Right renal pelvis (tissue), 4 donors: ENCODE measurements at regions not wholly inside any gene's neighbourhood (a gene's known extent, or its start where the extent isn't known, plus 50 kb on each side); places are given as distances from the start of the nearest gene placed in this dataset.
A peak's percentile ranks its signal among the peaks of the same experiment; 100 is the strongest.

ENCODE experiments used
- DNase-seq, 4 donors: peaks; one replicate each; pipeline ENCODE4 v3.0.0-alpha.2; 2013; ENCODE audit warnings: low read depth in 4 of 4, low spot score in 3 of 4, missing footprints in 1 of 4

DNA sequence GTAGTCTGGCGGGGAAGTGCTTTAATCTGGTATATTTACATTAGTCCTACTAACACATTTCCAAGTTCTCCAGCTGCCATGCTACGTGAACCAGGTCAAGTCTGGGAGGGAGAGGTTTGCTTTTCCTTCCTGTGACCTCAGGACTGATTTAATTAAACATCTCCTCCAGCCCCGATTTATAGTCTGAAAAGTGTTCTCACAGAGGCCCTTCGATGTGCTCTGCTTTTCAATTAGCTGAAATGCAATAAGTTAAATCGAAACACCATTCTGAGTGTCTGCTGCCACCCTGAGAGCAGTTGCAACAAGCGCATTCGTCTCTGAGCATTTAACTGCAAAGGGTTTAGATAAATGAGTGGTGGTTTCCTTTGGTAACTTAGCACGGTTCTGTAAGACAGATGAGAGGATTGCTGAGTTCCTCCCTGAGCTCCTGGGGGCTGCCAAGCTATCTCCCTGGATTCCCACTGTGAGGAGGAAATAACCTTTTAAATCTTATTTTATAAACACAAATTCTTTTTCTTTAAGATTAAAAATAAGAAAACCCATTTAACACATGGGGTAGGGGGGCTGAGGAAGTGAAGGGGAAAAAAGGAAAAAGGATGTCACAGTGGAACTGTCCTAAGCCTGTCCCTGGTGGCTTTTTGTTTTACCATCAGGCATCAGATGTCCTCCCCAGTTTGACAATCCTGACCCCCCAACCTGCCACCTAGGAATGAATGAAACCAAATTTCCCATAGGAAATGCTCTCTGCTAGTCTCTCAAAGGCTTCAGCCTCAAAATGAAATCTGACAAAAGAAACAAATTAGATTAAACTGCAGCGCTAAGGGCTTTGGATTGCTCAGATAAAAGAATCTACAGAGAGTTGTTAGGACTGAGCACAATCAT, 56.5 kb upstream of the CREB1 start:
- DNase-seq = peak; percentile 47 to 70 (median 62)

DNA sequence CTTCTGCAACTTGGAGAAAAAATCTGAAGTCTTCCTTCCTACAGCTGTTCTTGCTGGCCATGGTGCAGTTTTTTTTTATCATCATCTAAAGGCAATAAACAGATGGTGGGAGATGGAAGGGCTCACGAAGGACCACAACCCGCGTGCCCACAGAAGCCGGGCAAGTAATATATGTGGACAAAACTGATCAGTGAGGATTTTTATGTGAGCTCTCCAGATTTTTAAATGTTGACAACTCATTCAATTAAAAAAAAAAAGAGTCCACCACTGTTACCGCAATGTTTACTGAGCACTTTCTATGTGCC, 55.9 kb upstream of the CREB1 start:
- no peak for DNase-seq

DNA sequence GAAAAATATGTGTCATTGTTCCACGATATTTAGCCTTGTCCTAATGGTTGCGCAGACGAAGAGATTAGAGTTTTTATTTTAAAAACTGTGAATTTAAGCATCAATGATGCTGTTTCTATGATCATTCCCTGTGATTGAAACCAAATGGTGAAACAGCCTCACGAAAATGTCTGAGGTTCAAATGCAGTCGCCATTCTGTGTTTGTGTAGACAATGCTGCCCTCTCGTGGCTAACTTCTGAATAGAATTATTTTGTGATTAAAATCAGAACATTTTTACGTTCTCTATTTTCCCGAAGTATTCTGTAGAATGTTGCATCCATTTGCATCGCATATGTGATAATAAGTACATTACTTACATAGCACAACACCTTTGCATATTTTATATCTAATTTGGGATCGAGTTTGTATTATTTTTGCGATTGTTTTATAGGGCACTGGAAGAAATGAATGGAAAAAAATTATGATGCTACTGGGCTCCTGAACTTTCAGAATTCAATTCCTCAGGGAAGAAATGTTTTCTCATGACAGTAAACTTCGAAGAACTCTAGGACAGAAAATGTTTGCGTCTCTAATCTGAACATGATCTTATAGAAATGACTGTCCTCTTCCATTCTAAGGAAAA, 54.8 kb upstream of the CREB1 start:
- DNase-seq = peak; percentile 34 to 60 (median 48)

DNA sequence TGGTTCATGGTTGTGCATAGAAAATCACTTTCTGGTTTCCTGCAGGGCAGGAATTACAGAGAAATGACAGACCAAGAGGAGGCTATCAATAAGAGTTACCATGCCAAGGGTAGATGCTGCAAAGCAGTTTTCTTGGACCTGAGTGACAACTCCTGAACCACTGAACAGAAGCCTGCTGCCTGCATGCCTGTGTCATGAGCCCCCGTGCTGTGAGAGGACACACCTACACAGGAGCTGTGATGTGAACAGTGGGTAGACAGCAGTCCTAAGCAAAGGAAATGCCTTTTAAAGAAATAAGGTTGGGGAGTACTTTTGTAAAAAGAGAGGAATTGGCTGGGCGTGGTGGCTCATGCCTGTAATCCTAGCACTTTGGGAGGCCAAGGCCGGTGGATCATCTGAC, 54.2 kb upstream of the CREB1 start:
- no peak for DNase-seq

DNA sequence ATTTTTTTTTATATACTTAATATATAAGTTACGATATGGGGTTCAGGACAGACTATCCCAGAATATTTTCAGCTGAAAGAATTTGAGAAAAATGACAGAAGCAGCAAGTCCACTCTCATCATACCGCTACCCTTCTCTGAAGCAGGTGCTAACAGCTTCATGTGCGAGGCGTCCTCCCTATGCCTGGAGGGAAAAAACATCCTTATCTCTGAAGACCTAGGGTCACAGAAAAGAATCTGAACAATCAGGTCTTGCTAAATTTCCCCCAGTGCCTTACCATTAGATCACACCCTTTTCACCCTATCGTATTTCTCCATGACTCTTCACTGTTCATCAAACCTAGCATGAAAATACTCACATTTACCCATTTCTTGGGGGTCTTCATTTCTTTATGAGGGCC, 51.9 kb upstream of the CREB1 start:
- no peak for DNase-seq

DNA sequence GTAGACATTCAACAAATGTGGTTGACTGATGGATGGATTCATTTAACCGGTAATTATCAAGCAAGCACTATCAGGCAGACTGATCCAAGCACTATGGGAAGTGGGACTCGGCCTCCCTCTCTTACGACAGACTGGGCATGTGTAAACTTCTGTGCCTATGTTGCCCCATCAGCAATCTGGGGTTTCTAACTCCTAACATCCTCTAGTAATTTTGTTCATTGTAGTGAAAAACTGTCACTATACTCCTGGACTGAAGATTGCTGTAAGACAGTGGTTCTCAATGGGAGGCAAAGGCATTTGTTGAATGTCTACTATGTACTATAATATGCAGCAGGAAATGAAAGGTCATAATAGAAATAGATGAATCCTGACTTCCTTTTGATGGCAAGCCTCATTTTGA, 51.2 kb upstream of the CREB1 start:
- no peak for DNase-seq

DNA sequence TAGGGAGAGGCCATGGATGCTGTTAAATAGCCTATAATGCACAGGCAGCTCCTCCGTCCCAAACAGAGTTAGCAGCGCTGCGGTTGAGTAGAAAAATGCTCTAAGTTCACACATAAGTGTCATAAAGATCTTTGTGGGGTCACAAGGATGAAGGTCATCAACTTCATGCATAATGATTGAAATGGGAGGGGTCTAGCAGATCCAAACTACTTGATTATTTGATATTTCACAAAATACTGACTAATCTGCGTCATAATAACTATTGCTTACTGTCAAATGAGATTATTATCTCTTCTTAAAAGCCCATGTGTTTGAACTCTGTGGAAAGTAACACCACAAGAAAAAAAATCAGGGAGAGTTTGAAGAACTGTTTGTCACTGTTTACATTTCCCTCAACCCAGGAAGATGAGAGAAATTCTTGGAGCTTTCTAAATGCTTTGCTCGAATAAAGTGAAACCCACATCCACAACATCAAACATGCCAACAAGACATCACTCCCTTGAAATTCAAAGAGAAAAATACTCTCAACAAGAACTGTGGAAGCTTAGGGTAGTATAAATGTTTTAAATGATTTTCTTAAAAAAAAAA, 50.5 kb upstream of the CREB1 start:
- DNase-seq = no peak
